H9 (cell line): ENCODE measurements at regions not wholly inside any gene's neighbourhood (a gene's known extent, or its start where the extent isn't known, plus 50 kb on each side); places are given as distances from the start of the nearest gene placed in this dataset.

Source experiments
- DNase-seq: peaks from one replicate; pipeline ENCODE4 v3.0.0-alpha.2; 2017
- H2AFZ ChIP-seq: one replicate; pipeline ENCODE4 v1.6.1; 2013; ENCODE audit warnings: mild to moderate bottlenecking, low read length, control low read depth, moderate library complexity
- H2AK5ac ChIP-seq: 2 replicates; pipeline ENCODE4 v1.6.1; 2013; ENCODE audit warnings: low read length, control low read depth, mixed read lengths; ENCODE audit not compliant: insufficient read length
- H2BK120ac ChIP-seq: one replicate; pipeline ENCODE4 v1.6.1; 2013; ENCODE audit warnings: low read depth, mild to moderate bottlenecking, low read length, control low read depth, inconsistent platforms; ENCODE audit not compliant: poor library complexity, severe bottlenecking
- H2BK12ac ChIP-seq: 2 replicates; pipeline ENCODE4 v1.6.1; 2013; ENCODE audit warnings: low read length, control low read depth, mixed read lengths, low read depth; ENCODE audit not compliant: insufficient read length
- H2BK15ac ChIP-seq: 2 replicates; pipeline ENCODE4 v1.6.1; 2013; ENCODE audit warnings: low read depth, low read length, control low read depth
- H2BK20ac ChIP-seq: one replicate; pipeline ENCODE4 v1.6.1; 2013; ENCODE audit warnings: low read depth, mild to moderate bottlenecking, low read length, control low read depth, inconsistent platforms; ENCODE audit not compliant: poor library complexity, severe bottlenecking
- H2BK5ac ChIP-seq: 2 replicates; pipeline ENCODE4 v1.6.1; 2013; ENCODE audit warnings: low read length, control low read depth, mixed read lengths; ENCODE audit not compliant: insufficient read length
- H3K14ac ChIP-seq: 2 replicates; pipeline ENCODE4 v1.6.1; 2013; ENCODE audit warnings: low read length, control low read depth; ENCODE audit not compliant: insufficient read depth
- H3K18ac ChIP-seq: 2 replicates; pipeline ENCODE4 v1.6.1; 2013; ENCODE audit warnings: low read depth, mild to moderate bottlenecking, mixed read lengths, low read length, control low read depth; ENCODE audit not compliant: insufficient read length
- H3K23ac ChIP-seq: 2 replicates; pipeline ENCODE4 v1.6.1; 2013; ENCODE audit warnings: low read length, control low read depth, mixed read lengths, low read depth; ENCODE audit not compliant: insufficient read length
- H3K23me2 ChIP-seq: 2 replicates; pipeline ENCODE4 v1.6.1; 2013; ENCODE audit warnings: low read depth, mild to moderate bottlenecking, mixed read lengths, low read length, control low read depth; ENCODE audit not compliant: insufficient read length, poor library complexity, severe bottlenecking
- H3K27ac ChIP-seq: 2 replicates; pipeline ENCODE4 v1.5.1; 2013; ENCODE audit warnings: low read length, control low read depth, mixed read lengths, low read depth; ENCODE audit not compliant: insufficient read length
- H3K27me3 ChIP-seq: 2 replicates; pipeline ENCODE4 v1.6.1; 2013; ENCODE audit warnings: low read length, control low read depth, inconsistent platforms; ENCODE audit not compliant: insufficient read depth
- H3K4ac ChIP-seq: 2 replicates; pipeline ENCODE4 v1.6.1; 2013; ENCODE audit warnings: low read depth, mild to moderate bottlenecking, control low read depth, inconsistent platforms, low read length, moderate library complexity
- H3K4me1 ChIP-seq: 2 replicates; pipeline ENCODE4 v1.6.1; 2013; ENCODE audit warnings: low read length, control low read depth, inconsistent platforms; ENCODE audit not compliant: insufficient read depth
- H3K4me2 ChIP-seq: 2 replicates; pipeline ENCODE4 v1.6.1; 2013; ENCODE audit warnings: low read length, control low read depth, mixed read lengths; ENCODE audit not compliant: insufficient read length, insufficient read depth
- H3K56ac ChIP-seq: 2 replicates; pipeline ENCODE4 v1.6.1; 2013; ENCODE audit warnings: low read depth, mild to moderate bottlenecking, mixed read lengths, low read length, control low read depth; ENCODE audit not compliant: insufficient read length
- H3K79me1 ChIP-seq: 2 replicates; pipeline ENCODE4 v1.6.1; 2013; ENCODE audit warnings: low read depth, mild to moderate bottlenecking, moderate library complexity, low read length, control low read depth, inconsistent platforms; ENCODE audit not compliant: insufficient read depth, poor library complexity, severe bottlenecking
- H3K79me2 ChIP-seq: 2 replicates; pipeline ENCODE4 v1.6.1; 2013; ENCODE audit warnings: low read length, control low read depth, inconsistent platforms; ENCODE audit not compliant: insufficient read depth
- H3K9ac ChIP-seq: 2 replicates; pipeline ENCODE4 v1.6.1; 2013; ENCODE audit warnings: low read length, control low read depth, mixed read lengths; ENCODE audit not compliant: insufficient read length; ENCODE audit errors: extremely low read depth
- H3K9me3 ChIP-seq: one replicate; pipeline ENCODE4 v1.6.1; 2013; ENCODE audit warnings: low read depth, low read length, inconsistent platforms; ENCODE audit not compliant: control insufficient read depth
- H3T11ph ChIP-seq: one replicate; pipeline ENCODE4 v1.6.1; 2013; ENCODE audit warnings: mild to moderate bottlenecking, low read length, control low read depth, inconsistent platforms
- H4K20me1 ChIP-seq: one replicate; pipeline ENCODE4 v1.6.1; 2013; ENCODE audit not compliant: control insufficient read depth, insufficient read length, insufficient read depth
- H4K5ac ChIP-seq: 2 replicates; pipeline ENCODE4 v1.6.1; 2013; ENCODE audit warnings: low read depth, mild to moderate bottlenecking, mixed read lengths, low read length, control low read depth; ENCODE audit not compliant: insufficient read length
- H4K8ac ChIP-seq: replicated peaks from 2 replicates; pipeline ENCODE4 v1.6.1; 2013; ENCODE audit warnings: low read length, control low read depth, mixed read lengths, low read depth; ENCODE audit not compliant: insufficient read length
- H4K91ac ChIP-seq: 2 replicates; pipeline ENCODE4 v1.6.1; 2013; ENCODE audit warnings: low read depth, mild to moderate bottlenecking, moderate library complexity, mixed read lengths, low read length, control low read depth; ENCODE audit not compliant: insufficient read length
- H3K27ac Mint-ChIP-seq, 3 experiments: 2 replicates in 2 of 3; 3 replicates in 1 of 3; pipeline ENCODE4 v1.8.0; 2020 to 2021; ENCODE audit warnings: mixed read lengths in 3 of 3, mild to moderate bottlenecking in 1 of 3, moderate library complexity in 1 of 3
- H3K27me3 Mint-ChIP-seq: 2 replicates; pipeline ENCODE4 v1.8.0; 2021; ENCODE audit warnings: low read depth, mild to moderate bottlenecking, moderate library complexity, mixed read lengths
- H3K36me3 Mint-ChIP-seq, 3 experiments: 2 replicates in 2 of 3; 3 replicates in 1 of 3; pipeline ENCODE4 v1.8.0; 2020 to 2021; ENCODE audit warnings: low read depth in 3 of 3, mixed read lengths in 3 of 3; ENCODE audit not compliant: insufficient read depth in 1 of 3
- H3K4me1 Mint-ChIP-seq, 2 experiments: 2 replicates each; pipeline ENCODE4 v1.8.0; 2020; ENCODE audit warnings: mixed read lengths in 2 of 2
- H3K4me3 Mint-ChIP-seq, 2 experiments: 2 replicates in 1 of 2; 3 replicates in 1 of 2; pipeline ENCODE4 v1.8.0; 2020 to 2021; ENCODE audit warnings: mild to moderate bottlenecking in 2 of 2, mixed read lengths in 2 of 2, moderate library complexity in 1 of 2
- H3K9me3 Mint-ChIP-seq, 2 experiments: 2 replicates in 1 of 2; 3 replicates in 1 of 2; pipeline ENCODE4 v1.8.0; 2020; ENCODE audit warnings: mild to moderate bottlenecking in 2 of 2, mixed read lengths in 2 of 2, moderate library complexity in 1 of 2
- WGBS: extraction: QIAGEN DNeasy Blood & Tissue Kit; methylation state at CpG from one replicate; pipeline ENCODE4 v1.1.7; 2013; ENCODE audit warnings: missing lambda C conversion rate, low lambda C conversion rate, mixed read lengths; ENCODE audit not compliant: insufficient read length; ENCODE audit errors: extremely low coverage; 5-methylcytosine and 5-hydroxymethylcytosine counted together
- TF ChIP-seq, protein P1 (sequence below): fragments of 200-600 bp; sonication (generic); conservative IDR thresholded peaks from 3 replicates; pipeline ENCODE4 v1.8.0; 2021; ENCODE audit warnings: antibody characterized with exemption, mild to moderate bottlenecking

DNA sequence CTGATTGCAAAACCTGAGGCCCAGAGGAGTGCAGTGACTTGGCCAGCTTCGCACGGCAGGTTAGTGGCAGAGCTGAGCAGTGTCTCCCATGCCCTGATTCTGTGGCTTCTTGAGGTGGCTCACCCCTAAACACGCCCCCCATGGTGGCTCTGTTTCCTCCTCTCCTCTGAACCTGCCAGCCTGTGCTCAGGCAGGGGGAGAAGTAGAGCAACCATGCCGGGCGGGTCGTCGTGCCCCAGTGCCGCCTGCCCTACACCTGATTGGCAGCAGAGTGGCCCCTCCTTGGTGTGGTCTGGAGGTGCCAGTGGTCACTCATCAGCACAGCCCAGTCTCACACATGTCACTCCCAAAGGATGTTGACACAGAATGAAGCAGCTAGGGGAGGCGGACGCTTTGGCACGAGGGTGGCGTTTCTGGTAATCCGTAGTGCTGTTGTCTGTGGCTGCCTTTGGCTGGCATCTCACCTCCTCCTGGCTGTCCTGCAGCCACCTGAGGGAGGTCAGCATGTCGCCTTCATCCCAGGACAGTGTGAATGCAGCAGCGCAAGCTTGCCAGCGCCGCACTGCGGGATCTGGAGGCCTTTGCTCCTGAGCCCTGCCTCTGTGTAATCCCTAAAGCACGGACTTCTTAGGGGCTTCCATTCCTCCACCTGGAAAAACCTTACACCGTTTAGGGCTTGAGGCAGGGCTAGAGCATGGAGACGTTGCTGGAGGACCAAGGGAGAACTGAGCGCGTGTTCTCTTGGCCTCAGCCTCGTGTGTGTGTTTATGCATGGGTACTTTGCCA, 294.7 kb downstream of the SEC14L1 start:
- H3K23ac ChIP-seq: no peak overlapping the region
- no peak overlapping the region for H3K4ac ChIP-seq
- Mint-ChIP-seq H3K36me3 (no peaks in the 10 kb centered on the region), H3K27me3 (no peaks in the 10 kb centered on the region), H3K4me1 (peaks cover 47 to 76% of the 10 kb centered on the region in 2 experiments), H3K4me3 (peak overlapping the region; percentile 21 to 74; a peak in 3 of 5 replicates), H3K9me3 (no peaks in the 10 kb centered on the region), H3K27ac (peak overlapping the region in 2 of 3 experiments; percentile 44 to 51; a peak in 3 of 7 replicates)
- no peak for DNase-seq
- H3K4me1 ChIP-seq: peaks cover 14% of the 10 kb centered on the region; the same call in 1 of the 2 replicates
- no CpG with 5 or more reads among the region's 24 CpGs for WGBS
- no peak overlapping the region for H2BK12ac ChIP-seq
- no peak overlapping the region for H2BK5ac ChIP-seq
- no peak overlapping the region for H4K91ac ChIP-seq
- H2BK15ac ChIP-seq: no peak overlapping the region
- H3K14ac ChIP-seq: peak overlapping the region; percentile 9; the same call in 1 of the 2 replicates
- peak overlapping the region; percentile 17 for H3K4me2 ChIP-seq
- no peak overlapping the region for H3K9ac ChIP-seq
- no peak overlapping the region for H2BK20ac ChIP-seq
- H3K79me1 ChIP-seq: peaks cover 2% of the 10 kb centered on the region
- TF ChIP-seq, protein P1, sequence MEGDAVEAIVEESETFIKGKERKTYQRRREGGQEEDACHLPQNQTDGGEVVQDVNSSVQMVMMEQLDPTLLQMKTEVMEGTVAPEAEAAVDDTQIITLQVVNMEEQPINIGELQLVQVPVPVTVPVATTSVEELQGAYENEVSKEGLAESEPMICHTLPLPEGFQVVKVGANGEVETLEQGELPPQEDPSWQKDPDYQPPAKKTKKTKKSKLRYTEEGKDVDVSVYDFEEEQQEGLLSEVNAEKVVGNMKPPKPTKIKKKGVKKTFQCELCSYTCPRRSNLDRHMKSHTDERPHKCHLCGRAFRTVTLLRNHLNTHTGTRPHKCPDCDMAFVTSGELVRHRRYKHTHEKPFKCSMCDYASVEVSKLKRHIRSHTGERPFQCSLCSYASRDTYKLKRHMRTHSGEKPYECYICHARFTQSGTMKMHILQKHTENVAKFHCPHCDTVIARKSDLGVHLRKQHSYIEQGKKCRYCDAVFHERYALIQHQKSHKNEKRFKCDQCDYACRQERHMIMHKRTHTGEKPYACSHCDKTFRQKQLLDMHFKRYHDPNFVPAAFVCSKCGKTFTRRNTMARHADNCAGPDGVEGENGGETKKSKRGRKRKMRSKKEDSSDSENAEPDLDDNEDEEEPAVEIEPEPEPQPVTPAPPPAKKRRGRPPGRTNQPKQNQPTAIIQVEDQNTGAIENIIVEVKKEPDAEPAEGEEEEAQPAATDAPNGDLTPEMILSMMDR: no peak
- H2AFZ ChIP-seq: no peak overlapping the region
- H3K27ac ChIP-seq: no peak overlapping the region
- H3T11ph ChIP-seq: no peak overlapping the region
- H3K27me3 ChIP-seq: no peaks in the 10 kb centered on the region
- H4K20me1 ChIP-seq: peaks cover 4% of the 10 kb centered on the region
- H3K18ac ChIP-seq: no peak overlapping the region
- H3K79me2 ChIP-seq: peaks cover 3% of the 10 kb centered on the region; the same call in 1 of the 2 replicates
- no peaks in the 10 kb centered on the region for H3K9me3 ChIP-seq
- H2BK120ac ChIP-seq: no peak overlapping the region
- no peak overlapping the region for H4K5ac ChIP-seq
- H2AK5ac ChIP-seq: no peak overlapping the region
- no peaks in the 10 kb centered on the region for H3K23me2 ChIP-seq
- no peak overlapping the region for H3K56ac ChIP-seq
- H4K8ac ChIP-seq: no peak overlapping the region
